ENCODE measurements at regions not wholly inside any gene's neighbourhood (a gene's known extent, or its start where the extent isn't known, plus 50 kb on each side); places are given as distances from the start of the nearest gene placed in this dataset.

- TF ChIP-seq, protein P1, sequence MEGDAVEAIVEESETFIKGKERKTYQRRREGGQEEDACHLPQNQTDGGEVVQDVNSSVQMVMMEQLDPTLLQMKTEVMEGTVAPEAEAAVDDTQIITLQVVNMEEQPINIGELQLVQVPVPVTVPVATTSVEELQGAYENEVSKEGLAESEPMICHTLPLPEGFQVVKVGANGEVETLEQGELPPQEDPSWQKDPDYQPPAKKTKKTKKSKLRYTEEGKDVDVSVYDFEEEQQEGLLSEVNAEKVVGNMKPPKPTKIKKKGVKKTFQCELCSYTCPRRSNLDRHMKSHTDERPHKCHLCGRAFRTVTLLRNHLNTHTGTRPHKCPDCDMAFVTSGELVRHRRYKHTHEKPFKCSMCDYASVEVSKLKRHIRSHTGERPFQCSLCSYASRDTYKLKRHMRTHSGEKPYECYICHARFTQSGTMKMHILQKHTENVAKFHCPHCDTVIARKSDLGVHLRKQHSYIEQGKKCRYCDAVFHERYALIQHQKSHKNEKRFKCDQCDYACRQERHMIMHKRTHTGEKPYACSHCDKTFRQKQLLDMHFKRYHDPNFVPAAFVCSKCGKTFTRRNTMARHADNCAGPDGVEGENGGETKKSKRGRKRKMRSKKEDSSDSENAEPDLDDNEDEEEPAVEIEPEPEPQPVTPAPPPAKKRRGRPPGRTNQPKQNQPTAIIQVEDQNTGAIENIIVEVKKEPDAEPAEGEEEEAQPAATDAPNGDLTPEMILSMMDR (IDR thresholded peaks at IDR 0.05; ENCODE audit: low read depth, low read length) = no peak
These were observed 69.7 kb upstream of the SEPTIN5 start for GRCh38 chr22:19644314-19645223.

GRCh38 chr22:19645391-19645790, 68.9 kb upstream of the SEPTIN5 start:
- no peak overlapping the region for H3K4me3 ChIP-seq (ENCODE audit: low read depth, low read length)
- TF ChIP-seq, protein P1 (IDR thresholded peaks at IDR 0.05; ENCODE audit: low read depth, low read length) = no peak

More at GRCh38 chr22:19644314-19645223, 69.7 kb upstream of the SEPTIN5 start:
- no peak overlapping the region for H3K4me3 ChIP-seq (ENCODE audit: low read depth, low read length)

DNA sequence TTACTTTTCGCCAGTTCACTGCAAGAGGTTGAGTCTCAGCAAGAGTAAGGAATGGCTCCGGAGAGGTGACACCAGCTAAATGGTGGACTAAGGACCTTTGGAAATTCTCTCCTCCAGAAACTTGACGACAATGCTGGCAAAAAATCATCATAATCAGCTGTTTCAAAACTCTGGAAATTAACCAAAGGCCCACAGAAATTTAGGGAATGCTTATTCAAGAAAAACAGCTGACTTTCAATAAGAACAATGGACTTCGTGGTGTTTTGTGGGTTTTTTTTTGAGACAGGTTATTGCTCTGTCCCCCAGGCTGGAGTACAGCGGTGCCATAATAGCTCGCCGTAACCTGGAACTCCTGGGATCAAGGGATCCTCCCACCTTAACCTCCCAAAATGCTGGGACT, 68.4 kb upstream of the SEPTIN5 start:
- no peak overlapping the region for H3K4me3 ChIP-seq (ENCODE audit: low read depth, low read length)
- TF ChIP-seq, protein P1 (IDR thresholded peaks at IDR 0.05; ENCODE audit: low read depth, low read length) = no peak

GRCh38 chr22:19646383-19646782, 67.9 kb upstream of the SEPTIN5 start:
- H3K4me3 ChIP-seq (ENCODE audit: low read depth, low read length) = no peak overlapping the region
- TF ChIP-seq, protein P1 (IDR thresholded peaks at IDR 0.05; ENCODE audit: low read depth, low read length) = no peak

GRCh38 chr22:19648419-19648929, 65.8 kb upstream of the SEPTIN5 start:
- TF ChIP-seq, protein P1 (IDR thresholded peaks at IDR 0.05; ENCODE audit: low read depth, low read length) = no peak
- no peak overlapping the region for H3K4me3 ChIP-seq (ENCODE audit: low read depth, low read length)

- TF ChIP-seq, protein P1 (IDR thresholded peaks at IDR 0.05; ENCODE audit: low read depth, low read length) = no peak
- no peak overlapping the region for H3K4me3 ChIP-seq (ENCODE audit: low read depth, low read length)
These were observed 62.0 kb upstream of the SEPTIN5 start for GRCh38 chr22:19652316-19652715.

GRCh38 chr22:19654338-19654987, 59.8 kb upstream of the SEPTIN5 start:
- TF ChIP-seq, protein P1 (IDR thresholded peaks at IDR 0.05; ENCODE audit: low read depth, low read length) = no peak
- H3K4me3 ChIP-seq (ENCODE audit: low read depth, low read length) = no peak overlapping the region

Measured in WI38 (cell line).